CD4-positive, CD25-positive, alpha-beta regulatory T cell (primary cell): ENCODE measurements at regions not wholly inside any gene's neighbourhood (a gene's known extent, or its start where the extent isn't known, plus 50 kb on each side); places are given as distances from the start of the nearest gene placed in this dataset.

Experiments used
- ATAC-seq, 2 donors: fragments of 150-1000 bp; cut with Tn5 transposase; one replicate each; pipeline ENCODE4 v1.10.0; 2021; ENCODE audit warnings: low read depth in 2 of 2, moderate number of reproducible peaks in 2 of 2, moderate library complexity in 1 of 2
- DNase-seq, 3 donors: peaks; one replicate each; pipeline versions ENCODE4 v3.0.0 to v3.0.0-alpha.2; 2012 to 2022; ENCODE audit warnings: mixed read lengths in 1 of 3
- H3K27ac ChIP-seq: one replicate; pipeline ENCODE4 v1.7.0; 2013; ENCODE audit warnings: mild to moderate bottlenecking, low read length; ENCODE audit not compliant: insufficient read depth, poor library complexity, severe bottlenecking
- H3K27me3 ChIP-seq: one replicate; pipeline ENCODE4 v1.7.0; 2013; ENCODE audit warnings: low read length; ENCODE audit not compliant: control insufficient read depth, insufficient read depth
- H3K36me3 ChIP-seq: one replicate; pipeline ENCODE4 v1.7.0; 2013; ENCODE audit warnings: mild to moderate bottlenecking, low read length, moderate library complexity; ENCODE audit not compliant: control insufficient read depth, insufficient read depth
- H3K4me1 ChIP-seq: 2 replicates; pipeline ENCODE4 v1.7.0; 2013; ENCODE audit warnings: mild to moderate bottlenecking, low read length; ENCODE audit not compliant: insufficient read depth, control insufficient read depth, poor library complexity, severe bottlenecking
- H3K4me3 ChIP-seq: one replicate; pipeline ENCODE4 v1.7.0; 2013; ENCODE audit warnings: low read depth, mild to moderate bottlenecking, low read length, moderate library complexity
- H3K9me3 ChIP-seq, 2 experiments: 1 replicate in 1 of 2; 2 replicates in 1 of 2; pipeline ENCODE4 v1.7.0; 2013; ENCODE audit warnings: low read length in 2 of 2, mild to moderate bottlenecking in 1 of 2, moderate library complexity in 1 of 2; ENCODE audit not compliant: control insufficient read depth in 2 of 2
- H3K27ac Mint-ChIP-seq, 3 donors: one replicate each; pipeline ENCODE4 v1.8.0; 2020 to 2022; ENCODE audit warnings: mild to moderate bottlenecking in 3 of 3, mixed read lengths in 3 of 3, moderate library complexity in 2 of 3
- H3K27me3 Mint-ChIP-seq: one replicate; pipeline ENCODE4 v1.8.0; 2022; ENCODE audit warnings: mild to moderate bottlenecking, mixed read lengths
- H3K36me3 Mint-ChIP-seq: one replicate; pipeline ENCODE4 v1.8.0; 2020; ENCODE audit warnings: mixed read lengths
- H3K4me1 Mint-ChIP-seq, 4 donors: one replicate each; pipeline ENCODE4 v1.8.0; 2020 to 2022; ENCODE audit warnings: mixed read lengths in 4 of 4, mild to moderate bottlenecking in 1 of 4
- H3K4me3 Mint-ChIP-seq, 4 donors: one replicate each; pipeline ENCODE4 v1.8.0; 2020 to 2022; ENCODE audit warnings: mild to moderate bottlenecking in 4 of 4, mixed read lengths in 4 of 4, moderate library complexity in 3 of 4
- H3K9me3 Mint-ChIP-seq, 7 donors: one replicate each; pipeline ENCODE4 v1.8.0; 2020 to 2022; ENCODE audit warnings: mixed read lengths in 7 of 7, mild to moderate bottlenecking in 3 of 7, moderate library complexity in 2 of 7

- Mint-ChIP-seq H3K27ac (no peak overlapping the region), H3K27me3 (peaks cover 22% of the 10 kb centered on the region), H3K4me3 (no peak overlapping the region), H3K4me1 (no peaks in the 10 kb centered on the region), H3K9me3 (no peaks in the 10 kb centered on the region), H3K36me3 (no peaks in the 10 kb centered on the region)
- Histone ChIP-seq H3K36me3 (no peaks in the 10 kb centered on the region), H3K27me3 (peaks cover 4% of the 10 kb centered on the region), H3K9me3 (no peaks in the 10 kb centered on the region), H3K27ac (no peak overlapping the region), H3K4me1 (no peaks in the 10 kb centered on the region), H3K4me3 (no peak overlapping the region)
- DNase-seq (no peak), ATAC-seq (no peak)
These were observed 125.7 kb downstream of the FAM124B start for GRCh38 chr2:224276251-224276650.

GRCh38 chr2:224272237-224272910 is 129.5 kb downstream of the FAM124B start:
- H3K4me1 Mint-ChIP-seq, result no peaks in the 10 kb centered on the region
- no peaks in the 10 kb centered on the region for H3K9me3 ChIP-seq
- H3K4me1 ChIP-seq, result no peaks in the 10 kb centered on the region
- DNase-seq, result no peak
- no peak overlapping the region for H3K27ac Mint-ChIP-seq
- H3K27ac ChIP-seq, result no peak overlapping the region
- H3K27me3 Mint-ChIP-seq, result peaks cover 27% of the 10 kb centered on the region
- H3K4me3 ChIP-seq, result no peak overlapping the region
- no peak for ATAC-seq
- H3K27me3 ChIP-seq, result no peaks in the 10 kb centered on the region
- H3K4me3 Mint-ChIP-seq, result no peak overlapping the region
- no peaks in the 10 kb centered on the region for H3K36me3 ChIP-seq
- no peaks in the 10 kb centered on the region for H3K9me3 Mint-ChIP-seq
- H3K36me3 Mint-ChIP-seq, result no peaks in the 10 kb centered on the region

GRCh38 chr2:224271617-224272236 is 130.2 kb downstream of the FAM124B start:
- H3K27ac Mint-ChIP-seq, result no peak overlapping the region
- Histone ChIP-seq H3K4me1 (no peaks in the 10 kb centered on the region), H3K27ac (no peak overlapping the region), H3K4me3 (no peak overlapping the region), H3K9me3 (no peaks in the 10 kb centered on the region), H3K27me3 (no peaks in the 10 kb centered on the region), H3K36me3 (no peaks in the 10 kb centered on the region)
- no peaks in the 10 kb centered on the region for H3K4me1 Mint-ChIP-seq
- no peak overlapping the region for H3K4me3 Mint-ChIP-seq
- H3K27me3 Mint-ChIP-seq, result peaks cover 27% of the 10 kb centered on the region
- peaks cover 0 to 3% (median 0%) of the 10 kb centered on the region in 7 donors for H3K9me3 Mint-ChIP-seq
- no peaks in the 10 kb centered on the region for H3K36me3 Mint-ChIP-seq
- DNase-seq (no peak), ATAC-seq (no peak)

GRCh38 chr2:224268441-224268840 is 133.5 kb downstream of the FAM124B start:
- H3K27ac ChIP-seq, result no peak overlapping the region
- Mint-ChIP-seq H3K27ac (no peak overlapping the region), H3K4me1 (no peaks in the 10 kb centered on the region), H3K36me3 (no peaks in the 10 kb centered on the region), H3K27me3 (peaks cover 36% of the 10 kb centered on the region), H3K4me3 (no peak overlapping the region), H3K9me3 (peaks cover 0 to 5% (median 0%) of the 10 kb centered on the region in 7 donors)
- no peaks in the 10 kb centered on the region for H3K27me3 ChIP-seq
- no peak for DNase-seq
- H3K36me3 ChIP-seq, result no peaks in the 10 kb centered on the region
- no peaks in the 10 kb centered on the region for H3K9me3 ChIP-seq
- no peak for ATAC-seq
- H3K4me3 ChIP-seq, result no peak overlapping the region
- no peaks in the 10 kb centered on the region for H3K4me1 ChIP-seq

- no peak for ATAC-seq
- Mint-ChIP-seq H3K27ac (no peak overlapping the region), H3K9me3 (peaks cover 0 to 6% (median 0%) of the 10 kb centered on the region in 7 donors), H3K4me3 (no peak overlapping the region), H3K36me3 (no peaks in the 10 kb centered on the region), H3K27me3 (peaks cover 19% of the 10 kb centered on the region), H3K4me1 (no peaks in the 10 kb centered on the region)
- no peak for DNase-seq
- Histone ChIP-seq H3K27me3 (no peaks in the 10 kb centered on the region), H3K27ac (no peak overlapping the region), H3K4me3 (no peak overlapping the region), H3K36me3 (no peaks in the 10 kb centered on the region), H3K9me3 (no peaks in the 10 kb centered on the region), H3K4me1 (no peaks in the 10 kb centered on the region)
These were observed 137.6 kb downstream of the FAM124B start for GRCh38 chr2:224264259-224264658.

- no peak overlapping the region for H3K4me3 ChIP-seq
- DNase-seq, result no peak
- no peak overlapping the region for H3K27ac ChIP-seq
- no peaks in the 10 kb centered on the region for H3K4me1 ChIP-seq
- Mint-ChIP-seq H3K4me1 (no peaks in the 10 kb centered on the region), H3K9me3 (peaks cover 0 to 6% (median 0%) of the 10 kb centered on the region in 7 donors), H3K36me3 (no peaks in the 10 kb centered on the region), H3K27me3 (peaks cover 20% of the 10 kb centered on the region), H3K4me3 (no peak overlapping the region), H3K27ac (no peak overlapping the region)
- no peaks in the 10 kb centered on the region for H3K9me3 ChIP-seq
- no peaks in the 10 kb centered on the region for H3K36me3 ChIP-seq
- H3K27me3 ChIP-seq, result no peaks in the 10 kb centered on the region
- ATAC-seq, result no peak
These were observed 138.3 kb downstream of the FAM124B start for GRCh38 chr2:224263571-224264043.

- ATAC-seq (no peak), DNase-seq (no peak)
- Mint-ChIP-seq H3K36me3 (no peaks in the 10 kb centered on the region), H3K27ac (no peak overlapping the region), H3K4me3 (no peak overlapping the region), H3K9me3 (peaks cover 0 to 3% (median 0%) of the 10 kb centered on the region in 7 donors), H3K27me3 (peaks cover 16% of the 10 kb centered on the region), H3K4me1 (no peaks in the 10 kb centered on the region)
- Histone ChIP-seq H3K27me3 (peaks cover 2% of the 10 kb centered on the region), H3K27ac (no peak overlapping the region), H3K4me3 (no peak overlapping the region), H3K36me3 (no peaks in the 10 kb centered on the region), H3K4me1 (no peaks in the 10 kb centered on the region), H3K9me3 (no peaks in the 10 kb centered on the region)
These were observed 140.6 kb downstream of the FAM124B start for GRCh38 chr2:224261326-224261725.
